B cell (primary cell): ENCODE measurements at regions not wholly inside any gene's neighbourhood (a gene's known extent, or its start where the extent isn't known, plus 50 kb on each side); places are given as distances from the start of the nearest gene placed in this dataset.
"Not testable (repeated sequence)": the region's sequence is repeated elsewhere in the genome, so short reads cannot be mapped to it uniquely, and the experiment has no call there.

ENCODE experiments used
- ATAC-seq: fragments of 200-7000 bp; cut with Tn5 transposase; one replicate; pipeline ENCODE4 v1.10.0; 2021; ENCODE audit warnings: low read depth, mild to moderate bottlenecking, moderate number of reproducible peaks, moderate library complexity
- CTCF ChIA-PET: fragments of 350-600 bp; sonication (Branson Sonifier 250); formaldehyde crosslinking; loops from one replicate; lab custom pipeline; 2021; ENCODE audit warnings: antibody characterized with exemption, inconsistent platforms; lab: Charles Lee
- POLR2A ChIA-PET: fragments of 350-600 bp; sonication (Branson Sonifier 250); formaldehyde crosslinking; loops from one replicate; lab custom pipeline; 2021; ENCODE audit warnings: antibody characterized with exemption; lab: Charles Lee
- DNase-seq: peaks from one replicate; pipeline ENCODE4 v3.0.0; 2013
- H2AFZ ChIP-seq: 2 replicates; pipeline ENCODE4 v1.6.1; 2012; ENCODE audit warnings: mild to moderate bottlenecking, low read depth, low read length; ENCODE audit not compliant: insufficient read depth, poor library complexity, severe bottlenecking
- H3K27ac ChIP-seq, 2 donors: 1 replicate in 1 of 2; 2 replicates in 1 of 2; pipeline ENCODE4 v1.5.1; 2012 to 2013; ENCODE audit warnings: low read length in 2 of 2, mild to moderate bottlenecking in 2 of 2, moderate library complexity in 1 of 2
- H3K27me3 ChIP-seq, 4 experiments: fragments of 200-600 bp in 1 of 4; sonication (generic) in 1 of 4; replicated peaks in 1 of 4; 1 replicate in 2 of 4; 2 replicates in 2 of 4; pipeline versions ENCODE4 v1.6.1 to v1.7.0; 2013 to 2016; ENCODE audit warnings: low read length in 3 of 4, mild to moderate bottlenecking in 2 of 4, mixed read lengths in 1 of 4, moderate library complexity in 1 of 4; ENCODE audit not compliant: insufficient read depth in 4 of 4, control insufficient read depth in 3 of 4; ENCODE audit errors: control extremely low read depth in 1 of 4
- H3K36me3 ChIP-seq, 2 experiments: replicated peaks in 1 of 2; 1 replicate in 1 of 2; 2 replicates in 1 of 2; pipeline versions ENCODE4 v1.6.1 to v1.7.1; 2013; ENCODE audit warnings: low read length in 1 of 2; ENCODE audit not compliant: insufficient read depth in 2 of 2, control insufficient read depth in 1 of 2; ENCODE audit errors: control extremely low read depth in 1 of 2, extremely low read depth in 1 of 2
- H3K4me1 ChIP-seq, 2 donors: fragments of 200-600 bp in 1 of 2; sonication (generic) in 1 of 2; 1 replicate in 1 of 2; 2 replicates in 1 of 2; pipeline versions ENCODE4 v1.5.1 to v1.6.1; 2013 to 2017; ENCODE audit warnings: low read length in 2 of 2; ENCODE audit not compliant: control insufficient read depth in 2 of 2, insufficient read depth in 2 of 2
- H3K4me2 ChIP-seq: replicated peaks from 2 replicates; pipeline ENCODE3; 2012; ENCODE audit warnings: mild to moderate bottlenecking, low read depth, low read length; ENCODE audit not compliant: poor library complexity, severe bottlenecking
- H3K4me3 ChIP-seq, 5 experiments: fragments of 200-600 bp in 1 of 5; sonication (generic) in 1 of 5; 1 replicate in 3 of 5; 2 replicates in 2 of 5; pipeline versions ENCODE4 v1.5.1 to v1.7.0; 2011 to 2016; ENCODE audit warnings: low read length in 4 of 5, mild to moderate bottlenecking in 4 of 5, low read depth in 2 of 5, control low read depth in 1 of 5, moderate library complexity in 1 of 5; ENCODE audit not compliant: insufficient read depth in 1 of 5; ENCODE audit errors: control extremely low read depth in 1 of 5, extremely low read depth in 1 of 5
- H3K79me2 ChIP-seq: fragments of 200-600 bp; sonication (generic); one replicate; pipeline ENCODE4 v1.6.0; 2016; ENCODE audit warnings: low read length; ENCODE audit not compliant: control insufficient read depth, insufficient read depth
- H3K9ac ChIP-seq: fragments of 200-600 bp; sonication (generic); 2 replicates; pipeline ENCODE4 v1.6.1; 2017; ENCODE audit warnings: mild to moderate bottlenecking, low read length, moderate library complexity
- H3K9me3 ChIP-seq, 3 donors: one replicate each; pipeline versions ENCODE4 v1.6.1 to v1.7.1; 2013; ENCODE audit warnings: low read length in 2 of 3; ENCODE audit not compliant: control insufficient read depth in 2 of 3, insufficient read depth in 1 of 3; ENCODE audit errors: control extremely low read depth in 1 of 3
- H4K20me1 ChIP-seq: 2 replicates; pipeline ENCODE4 v1.6.0; 2012; ENCODE audit warnings: mild to moderate bottlenecking, low read length; ENCODE audit not compliant: insufficient read depth, control insufficient read depth, poor library complexity, severe bottlenecking
- H3K27ac Mint-ChIP-seq: one replicate; pipeline ENCODE4 v1.8.0; 2021; ENCODE audit warnings: mixed read lengths
- H3K27me3 Mint-ChIP-seq: one replicate; pipeline ENCODE4 v1.8.0; 2021; ENCODE audit warnings: mixed read lengths
- H3K4me1 Mint-ChIP-seq: one replicate; pipeline ENCODE4 v1.8.0; 2021; ENCODE audit warnings: mixed read lengths
- H3K4me3 Mint-ChIP-seq: one replicate; pipeline ENCODE4 v1.8.0; 2021; ENCODE audit warnings: mixed read lengths
- H3K9me3 Mint-ChIP-seq: one replicate; pipeline ENCODE4 v1.8.0; 2022; ENCODE audit warnings: mixed read lengths; ENCODE audit not compliant: insufficient read depth
- EZH2 ChIP-seq: IDR thresholded peaks from 2 replicates; pipeline ENCODE4 v1.6.1; 2012; ENCODE audit warnings: borderline replicate concordance, low read depth, mild to moderate bottlenecking, moderate library complexity, low read length; ENCODE audit not compliant: insufficient read depth, poor library complexity, severe bottlenecking
- WGBS: methylation state at CpG from one replicate; pipeline ENCODE4 v1.1.5; 2013; ENCODE audit warnings: missing lambda C conversion rate; ENCODE audit not compliant: insufficient coverage; 5-methylcytosine and 5-hydroxymethylcytosine counted together
- intact Hi-C: fragments of 100-400 bp; cut with micrococcal nuclease; formaldehyde crosslinking; loops from one replicate; pipeline ENCODE4 v1.10.0; 2022
- TF ChIP-seq, protein P1 (sequence below): fragments of 200-600 bp; IDR thresholded peaks from one replicate; pipeline ENCODE4 v1.8.0; 2022; ENCODE audit warnings: antibody characterized with exemption, mild to moderate bottlenecking

DNA sequence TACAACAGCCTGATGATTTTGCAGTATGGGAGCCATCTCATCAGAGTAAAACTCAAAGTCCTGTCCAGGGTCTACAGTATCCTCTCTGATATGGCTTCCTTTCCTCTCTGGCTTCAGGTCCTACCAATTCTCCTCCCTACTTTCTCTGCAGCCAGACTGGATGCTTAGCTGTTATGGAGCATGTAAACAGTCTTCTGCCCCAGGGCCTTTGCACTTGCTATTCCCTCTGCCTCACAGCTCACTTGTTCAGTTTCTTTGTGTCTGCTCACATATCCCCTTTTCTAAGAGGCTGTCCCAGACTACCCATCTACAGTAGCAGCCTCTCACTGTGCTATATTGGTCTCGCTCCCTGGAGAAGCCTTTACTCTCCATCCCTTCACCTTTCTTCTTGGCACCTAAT lies 62.2 kb downstream of the TLNRD1 start:
- no CpG with 5 or more reads among the region's 1 CpG for WGBS
- Mint-ChIP-seq H3K4me3 (no peak overlapping the region), H3K27me3 (peaks cover 21% of the 10 kb centered on the region), H3K27ac (no peak overlapping the region), H3K4me1 (no peaks in the 10 kb centered on the region), H3K9me3 (no peaks in the 10 kb centered on the region)
- intact Hi-C loops, result no loop called here
- Histone ChIP-seq H3K27ac (no peak overlapping the region), H3K27me3 (no peaks in the 10 kb centered on the region), H2AFZ (no peak overlapping the region), H3K4me1 (no peaks in the 10 kb centered on the region), H3K9ac (no peak overlapping the region), H4K20me1 (no peaks in the 10 kb centered on the region), H3K9me3 (no peaks in the 10 kb centered on the region), H3K4me2 (no peak overlapping the region), H3K4me3 (no peak overlapping the region), H3K36me3 (no peaks in the 10 kb centered on the region), H3K79me2 (no peaks in the 10 kb centered on the region)
- POLR2A ChIA-PET, result no interaction called here
- CTCF ChIA-PET, result no interaction called here
- TF ChIP-seq, protein P1, sequence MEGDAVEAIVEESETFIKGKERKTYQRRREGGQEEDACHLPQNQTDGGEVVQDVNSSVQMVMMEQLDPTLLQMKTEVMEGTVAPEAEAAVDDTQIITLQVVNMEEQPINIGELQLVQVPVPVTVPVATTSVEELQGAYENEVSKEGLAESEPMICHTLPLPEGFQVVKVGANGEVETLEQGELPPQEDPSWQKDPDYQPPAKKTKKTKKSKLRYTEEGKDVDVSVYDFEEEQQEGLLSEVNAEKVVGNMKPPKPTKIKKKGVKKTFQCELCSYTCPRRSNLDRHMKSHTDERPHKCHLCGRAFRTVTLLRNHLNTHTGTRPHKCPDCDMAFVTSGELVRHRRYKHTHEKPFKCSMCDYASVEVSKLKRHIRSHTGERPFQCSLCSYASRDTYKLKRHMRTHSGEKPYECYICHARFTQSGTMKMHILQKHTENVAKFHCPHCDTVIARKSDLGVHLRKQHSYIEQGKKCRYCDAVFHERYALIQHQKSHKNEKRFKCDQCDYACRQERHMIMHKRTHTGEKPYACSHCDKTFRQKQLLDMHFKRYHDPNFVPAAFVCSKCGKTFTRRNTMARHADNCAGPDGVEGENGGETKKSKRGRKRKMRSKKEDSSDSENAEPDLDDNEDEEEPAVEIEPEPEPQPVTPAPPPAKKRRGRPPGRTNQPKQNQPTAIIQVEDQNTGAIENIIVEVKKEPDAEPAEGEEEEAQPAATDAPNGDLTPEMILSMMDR, result no peak
- TF ChIP-seq EZH2, result no peak
- ATAC-seq (no peak), DNase-seq (no peak)

DNA sequence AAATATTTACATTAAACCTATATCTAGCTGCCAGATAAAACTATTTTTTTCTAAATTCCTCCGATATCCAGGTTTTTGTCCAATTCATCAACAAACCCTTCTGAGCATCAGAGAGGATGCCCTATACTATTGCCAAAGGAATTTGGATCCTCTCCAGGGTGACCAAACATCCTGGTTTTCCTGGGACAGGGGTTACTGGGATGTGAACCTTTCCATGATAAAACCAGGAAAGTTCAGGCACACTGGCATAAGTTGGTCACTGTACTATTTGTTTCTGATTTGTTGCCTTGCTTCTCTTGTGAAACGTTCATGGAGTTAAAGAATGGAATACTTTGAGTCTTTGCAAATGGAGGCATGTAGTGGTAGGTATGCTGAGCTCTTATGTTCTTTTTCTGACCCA lies 63.5 kb downstream of the TLNRD1 start:
- Mint-ChIP-seq H3K27ac (no peak overlapping the region), H3K9me3 (no peaks in the 10 kb centered on the region), H3K4me1 (no peaks in the 10 kb centered on the region), H3K27me3 (peaks cover 29% of the 10 kb centered on the region), H3K4me3 (no peak overlapping the region)
- CTCF ChIA-PET, result no interaction called here
- Histone ChIP-seq H3K4me2 (no peak overlapping the region), H3K9ac (no peak overlapping the region), H3K27ac (no peak overlapping the region), H2AFZ (no peak overlapping the region), H3K27me3 (no peaks in the 10 kb centered on the region), H3K4me3 (no peak overlapping the region), H3K4me1 (no peaks in the 10 kb centered on the region), H4K20me1 (no peaks in the 10 kb centered on the region), H3K9me3 (no peaks in the 10 kb centered on the region), H3K36me3 (no peaks in the 10 kb centered on the region), H3K79me2 (no peaks in the 10 kb centered on the region)
- POLR2A ChIA-PET, result no interaction called here
- intact Hi-C loops, result no loop called here
- DNase-seq, result no peak
- no peak for ATAC-seq
- TF ChIP-seq, protein P1, result no peak
- no peak for TF ChIP-seq EZH2
- WGBS, result no CpG with 5 or more reads among the region's 2 CpGs

DNA sequence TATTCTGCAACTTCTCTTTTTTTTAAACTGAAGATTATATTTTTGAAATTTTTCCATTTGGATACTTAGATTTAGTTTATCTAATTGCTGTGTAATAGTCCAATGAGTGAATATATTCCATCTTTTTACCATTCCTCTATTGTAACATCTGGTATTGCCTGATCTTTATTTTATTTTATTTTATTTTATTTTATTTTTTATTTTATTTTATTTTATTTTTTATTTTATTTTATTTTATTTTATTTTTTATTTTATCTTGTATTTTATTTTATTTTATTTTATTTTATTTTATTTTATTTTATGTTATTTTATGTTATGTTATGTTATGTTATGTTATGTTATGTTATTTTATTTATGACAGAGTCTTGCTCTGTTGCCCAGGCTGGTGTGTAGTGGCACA lies 66.5 kb upstream of the CFAP161 start:
- DNase-seq, H3K27me3 ChIP-seq, H2AFZ ChIP-seq, POLR2A ChIA-PET, H3K9ac ChIP-seq, H3K4me1 ChIP-seq, H3K4me2 ChIP-seq, H3K79me2 ChIP-seq, H3K9me3 ChIP-seq, intact Hi-C loops, ATAC-seq, CTCF ChIA-PET, H3K9me3 Mint-ChIP-seq, H3K27ac ChIP-seq, H4K20me1 ChIP-seq, H3K27ac Mint-ChIP-seq, H3K4me3 ChIP-seq, H3K36me3 ChIP-seq, H3K4me1 Mint-ChIP-seq, H3K4me3 Mint-ChIP-seq: not testable (repeated sequence)
- peaks cover 34% of the 10 kb centered on the region for H3K27me3 Mint-ChIP-seq
